ENCODE measurements at regions not wholly inside any gene's neighbourhood (a gene's known extent, or its start where the extent isn't known, plus 50 kb on each side); places are given as distances from the start of the nearest gene placed in this dataset.

DNA sequence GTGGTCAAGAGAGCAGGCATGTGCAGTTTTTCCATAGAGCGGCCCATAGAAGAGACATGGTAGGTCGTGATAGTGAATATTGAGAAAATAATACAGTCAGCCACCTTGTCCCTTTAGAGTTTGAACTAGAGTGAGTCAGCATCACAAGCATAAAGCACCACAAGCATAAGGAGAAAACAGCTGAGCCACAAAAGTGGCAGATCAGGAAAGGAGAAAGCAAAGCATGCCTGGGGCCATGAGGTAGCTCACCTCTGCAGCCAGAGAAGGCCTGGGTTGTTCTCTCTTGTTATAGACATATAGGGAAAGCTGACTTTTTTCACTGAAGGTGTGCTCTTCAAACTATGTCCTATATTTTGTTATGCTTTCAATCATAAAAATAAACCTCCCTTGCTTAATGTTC, 879.0 kb downstream of the DSC3 start:
- no peak for TF ChIP-seq YBX1 (IDR thresholded peaks at IDR 0.05)
- TF ChIP-seq TARDBP (IDR thresholded peaks at IDR 0.05; ENCODE audit: borderline replicate concordance) = no peak
- TF ChIP-seq KDM1A (IDR thresholded peaks at IDR 0.05; ENCODE audit: borderline replicate concordance) = no peak
- TF ChIP-seq NBN (IDR thresholded peaks at IDR 0.05) = no peak
- no peak for TF ChIP-seq ZBED1 (IDR thresholded peaks at IDR 0.05; ENCODE audit: borderline replicate concordance)
- TF ChIP-seq, protein P1, sequence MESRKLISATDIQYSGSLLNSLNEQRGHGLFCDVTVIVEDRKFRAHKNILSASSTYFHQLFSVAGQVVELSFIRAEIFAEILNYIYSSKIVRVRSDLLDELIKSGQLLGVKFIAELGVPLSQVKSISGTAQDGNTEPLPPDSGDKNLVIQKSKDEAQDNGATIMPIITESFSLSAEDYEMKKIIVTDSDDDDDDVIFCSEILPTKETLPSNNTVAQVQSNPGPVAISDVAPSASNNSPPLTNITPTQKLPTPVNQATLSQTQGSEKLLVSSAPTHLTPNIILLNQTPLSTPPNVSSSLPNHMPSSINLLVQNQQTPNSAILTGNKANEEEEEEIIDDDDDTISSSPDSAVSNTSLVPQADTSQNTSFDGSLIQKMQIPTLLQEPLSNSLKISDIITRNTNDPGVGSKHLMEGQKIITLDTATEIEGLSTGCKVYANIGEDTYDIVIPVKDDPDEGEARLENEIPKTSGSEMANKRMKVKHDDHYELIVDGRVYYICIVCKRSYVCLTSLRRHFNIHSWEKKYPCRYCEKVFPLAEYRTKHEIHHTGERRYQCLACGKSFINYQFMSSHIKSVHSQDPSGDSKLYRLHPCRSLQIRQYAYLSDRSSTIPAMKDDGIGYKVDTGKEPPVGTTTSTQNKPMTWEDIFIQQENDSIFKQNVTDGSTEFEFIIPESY (IDR thresholded peaks at IDR 0.05) = no peak
- no peak for TF ChIP-seq TBL1XR1 (IDR thresholded peaks at IDR 0.05; ENCODE audit: low read depth, low read length)
- TF ChIP-seq, protein P2, sequence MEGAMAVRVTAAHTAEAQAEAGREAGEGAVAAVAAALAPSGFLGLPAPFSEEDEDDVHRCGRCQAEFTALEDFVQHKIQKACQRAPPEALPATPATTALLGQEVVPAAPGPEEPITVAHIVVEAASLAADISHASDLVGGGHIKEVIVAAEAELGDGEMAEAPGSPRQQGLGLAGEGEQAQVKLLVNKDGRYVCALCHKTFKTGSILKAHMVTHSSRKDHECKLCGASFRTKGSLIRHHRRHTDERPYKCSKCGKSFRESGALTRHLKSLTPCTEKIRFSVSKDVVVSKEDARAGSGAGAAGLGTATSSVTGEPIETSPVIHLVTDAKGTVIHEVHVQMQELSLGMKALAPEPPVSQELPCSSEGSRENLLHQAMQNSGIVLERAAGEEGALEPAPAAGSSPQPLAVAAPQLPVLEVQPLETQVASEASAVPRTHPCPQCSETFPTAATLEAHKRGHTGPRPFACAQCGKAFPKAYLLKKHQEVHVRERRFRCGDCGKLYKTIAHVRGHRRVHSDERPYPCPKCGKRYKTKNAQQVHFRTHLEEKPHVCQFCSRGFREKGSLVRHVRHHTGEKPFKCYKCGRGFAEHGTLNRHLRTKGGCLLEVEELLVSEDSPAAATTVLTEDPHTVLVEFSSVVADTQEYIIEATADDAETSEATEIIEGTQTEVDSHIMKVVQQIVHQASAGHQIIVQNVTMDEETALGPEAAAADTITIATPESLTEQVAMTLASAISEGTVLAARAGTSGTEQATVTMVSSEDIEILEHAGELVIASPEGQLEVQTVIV (IDR thresholded peaks at IDR 0.05; ENCODE audit: borderline replicate concordance, partially characterized antibody) = no peak
- no peak for TF ChIP-seq CREM (IDR thresholded peaks at IDR 0.05; ENCODE audit: low read depth)
- no peak for TF ChIP-seq SUPT20H (IDR thresholded peaks at IDR 0.05; ENCODE audit: borderline replicate concordance, control insufficient read depth, low read depth, low read length)
- TF ChIP-seq JUND (IDR thresholded peaks at IDR 0.05; ENCODE audit: low read depth, low read length) = no peak
- TF ChIP-seq, protein P3, sequence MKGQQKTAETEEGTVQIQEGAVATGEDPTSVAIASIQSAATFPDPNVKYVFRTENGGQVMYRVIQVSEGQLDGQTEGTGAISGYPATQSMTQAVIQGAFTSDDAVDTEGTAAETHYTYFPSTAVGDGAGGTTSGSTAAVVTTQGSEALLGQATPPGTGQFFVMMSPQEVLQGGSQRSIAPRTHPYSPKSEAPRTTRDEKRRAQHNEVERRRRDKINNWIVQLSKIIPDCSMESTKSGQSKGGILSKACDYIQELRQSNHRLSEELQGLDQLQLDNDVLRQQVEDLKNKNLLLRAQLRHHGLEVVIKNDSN (IDR thresholded peaks at IDR 0.05; ENCODE audit: borderline replicate concordance, extremely low read length, insufficient read depth, low read depth, low read length) = no peak
- no peak for TF ChIP-seq ZNF622 (IDR thresholded peaks at IDR 0.05)
- no peak for TF ChIP-seq MTA3 (IDR thresholded peaks at IDR 0.05; ENCODE audit: borderline replicate concordance, low read length)
- TF ChIP-seq RELA (IDR thresholded peaks at IDR 0.05; ENCODE audit: borderline replicate concordance, partially characterized antibody) = no peak
- TF ChIP-seq, protein P4, sequence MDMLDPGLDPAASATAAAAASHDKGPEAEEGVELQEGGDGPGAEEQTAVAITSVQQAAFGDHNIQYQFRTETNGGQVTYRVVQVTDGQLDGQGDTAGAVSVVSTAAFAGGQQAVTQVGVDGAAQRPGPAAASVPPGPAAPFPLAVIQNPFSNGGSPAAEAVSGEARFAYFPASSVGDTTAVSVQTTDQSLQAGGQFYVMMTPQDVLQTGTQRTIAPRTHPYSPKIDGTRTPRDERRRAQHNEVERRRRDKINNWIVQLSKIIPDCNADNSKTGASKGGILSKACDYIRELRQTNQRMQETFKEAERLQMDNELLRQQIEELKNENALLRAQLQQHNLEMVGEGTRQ (IDR thresholded peaks at IDR 0.05; ENCODE audit: borderline replicate concordance, low read depth, low read length) = no peak
- TF ChIP-seq RB1 (IDR thresholded peaks at IDR 0.05; ENCODE audit: borderline replicate concordance) = no peak
- no peak for ATAC-seq
- intact Hi-C loops (cut with micrococcal nuclease; ENCODE audit: unreplicated experiment) (no loop called here), in situ Hi-C loops (cut with MboI) (no loop called here)
- POLR2A ChIA-PET = no interaction called here
- SMC1A ChIA-PET (ENCODE audit: uncharacterized antibody, unreplicated experiment) = interaction anchor here (0.7 kb wide), 1 partner anchor 16 kb away, joined by 3 read pairs; no protein-coding TSS in a partner anchor
- Histone ChIP-seq H3K9ac (ENCODE audit: control insufficient read depth, insufficient read depth, low read length) (no peak overlapping the region), H3K4me1 (ENCODE audit: control insufficient read depth, insufficient read depth, low read length) (no peaks in the 10 kb centered on the region), H3K27me3 (replicated peaks in 1 of 2; ENCODE audit: control insufficient read depth in 2 of 2, insufficient read depth in 2 of 2, low read length in 1 of 2) (no peaks in the 10 kb centered on the region), H3K9me3 (replicated peaks; ENCODE audit: control insufficient read depth, insufficient read depth, low read length) (no peaks in the 10 kb centered on the region), H3K27ac (ENCODE audit: control insufficient read depth, insufficient read depth) (no peak overlapping the region), H2AFZ (ENCODE audit: control insufficient read depth, low read depth, low read length) (no peak overlapping the region), H4K20me1 (ENCODE audit: control insufficient read depth, insufficient read depth) (no peaks in the 10 kb centered on the region), H3K4me3 (no peak overlapping the region), H3K36me3 (ENCODE audit: control insufficient read depth in 2 of 2, insufficient read depth in 2 of 2, low read length in 1 of 2) (no peaks in the 10 kb centered on the region), H3K79me2 (ENCODE audit: control insufficient read depth, insufficient read depth, low read length) (no peaks in the 10 kb centered on the region), H3K4me2 (ENCODE audit: control insufficient read depth, insufficient read depth) (no peak overlapping the region)
- 46% methylated on average over 2 of the region's 2 CpGs for WGBS (ENCODE audit: insufficient coverage, insufficient replicate concordance, low lambda C conversion rate, missing lambda C conversion rate)
- RAD21 ChIA-PET (ENCODE audit: unreplicated experiment) = no interaction called here
- DNase-seq (ENCODE audit: low read depth, low spot score) = no peak
- BruUV-seq (replicated peaks) = no TSS peak
- CTCF ChIA-PET = no interaction called here
- no peak for FAIRE-seq
